RWPE1 (cell line): ENCODE measurements at regions not wholly inside any gene's neighbourhood (a gene's known extent, or its start where the extent isn't known, plus 50 kb on each side); places are given as distances from the start of the nearest gene placed in this dataset.
A peak's percentile ranks its signal among the peaks of the same experiment; 100 is the strongest.

Source experiments
- CTCF ChIA-PET: fragments of 350-600 bp; sonication (Branson Sonifier 250); formaldehyde crosslinking; extraction: SDS; loops from one replicate; lab custom pipeline; 2021; lab: Yijun Ruan, JAX
- POLR2A ChIA-PET: fragments of 400-600 bp; formaldehyde crosslinking; extraction: SDS; loops from one replicate; lab custom pipeline; 2020; ENCODE audit warnings: antibody characterized with exemption; ENCODE audit not compliant: low non-redundant PET; lab: Yijun Ruan, JAX
- DNase-seq: peaks from one replicate; pipeline ENCODE4 v3.0.0; 2012; ENCODE audit warnings: low spot score
- H3K27ac ChIP-seq: fragments of 450-650 bp; 2 replicates; pipeline ENCODE4 v1.5.1; 2017
- CTCF ChIP-seq: fragments of 450-650 bp; conservative IDR thresholded peaks from 2 replicates; pipeline ENCODE4 v1.5.1; 2017; ENCODE audit warnings: low read depth, mild to moderate bottlenecking

DNA sequence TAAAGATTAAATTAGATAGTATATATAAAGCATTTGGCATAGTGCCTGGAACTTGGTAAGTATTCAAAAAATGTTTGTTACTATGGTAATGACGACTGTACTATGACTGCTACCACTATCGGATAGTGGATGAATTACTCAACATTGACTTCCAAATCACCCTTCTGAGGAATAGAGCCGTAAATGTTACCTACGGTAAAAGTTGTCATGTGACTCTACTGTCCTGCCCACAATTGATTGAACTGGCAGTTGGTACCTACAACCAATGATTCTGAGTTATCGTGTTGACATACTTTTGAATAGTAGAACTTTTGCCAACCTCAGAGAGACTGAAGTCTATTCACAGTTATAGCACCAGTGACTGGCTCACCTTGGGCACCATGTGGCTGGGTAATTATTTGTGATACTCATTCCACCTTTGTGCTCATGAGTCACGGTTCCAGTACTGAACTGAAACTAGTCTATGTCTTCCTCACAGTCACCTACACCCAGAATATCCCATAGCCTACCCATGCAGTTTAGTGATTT is 185.5 kb upstream of the PITX2 start:
- H3K27ac ChIP-seq: no peak overlapping the region
- TF ChIP-seq CTCF: no peak
- CTCF ChIA-PET: interaction anchor here (0.6 kb wide), 1 partner anchor 89 kb away, joined by 3 read pairs; no protein-coding TSS in a partner anchor
- DNase-seq: peak; percentile 1
- POLR2A ChIA-PET: no interaction called here

DNA sequence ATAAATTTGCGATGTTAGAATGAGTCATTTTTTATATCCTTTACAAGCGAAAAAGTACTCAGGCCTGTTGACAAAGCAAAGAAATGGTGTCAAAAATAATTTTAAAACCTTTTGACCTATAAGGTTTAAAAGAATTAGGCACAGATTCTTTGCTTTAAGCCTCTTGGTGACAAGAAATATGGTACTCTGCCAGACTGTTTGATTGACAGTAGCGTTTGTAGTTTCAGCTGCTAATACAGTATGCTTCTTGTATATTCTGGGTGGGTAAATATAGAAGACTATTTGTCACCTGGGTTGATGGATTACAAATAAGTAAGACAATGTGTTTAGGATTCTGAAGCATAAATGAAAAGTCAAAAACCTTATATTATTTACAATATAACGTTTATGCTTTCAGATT is 193.1 kb upstream of the PITX2 start:
- CTCF ChIA-PET: no interaction called here
- no peak for TF ChIP-seq CTCF
- H3K27ac ChIP-seq: no peak overlapping the region
- no peak for DNase-seq
- POLR2A ChIA-PET: interaction anchor here (0.5 kb wide), 1 partner anchor 1156 kb away, joined by 3 read pairs; no protein-coding TSS in a partner anchor

- ChIA-PET POLR2A (no interaction called here), CTCF (no interaction called here)
- TF ChIP-seq CTCF: no peak
- DNase-seq: no peak
- no peak overlapping the region for H3K27ac ChIP-seq
Measured at GRCh38 chr4:110816367-110816766, 193.5 kb upstream of the PITX2 start.

DNA sequence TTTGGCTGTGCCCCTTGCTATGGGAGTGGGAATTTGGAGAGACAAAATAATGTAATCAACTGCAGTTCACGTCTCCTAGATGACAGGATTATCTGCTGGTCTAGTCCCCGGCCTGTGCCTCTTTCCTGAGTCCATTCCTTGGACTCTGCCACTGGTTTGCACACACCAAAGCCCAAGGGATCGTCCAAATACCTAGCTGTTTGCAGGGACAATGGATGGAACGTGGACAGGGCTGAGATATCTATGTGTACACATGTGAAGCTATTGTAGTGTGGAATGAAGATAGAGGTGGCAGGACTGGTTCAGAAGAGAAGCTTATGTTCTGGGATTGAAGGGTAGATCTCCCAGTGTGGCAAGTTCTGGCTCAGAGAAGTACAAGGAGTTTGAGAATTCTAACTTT is 198.3 kb upstream of the PITX2 start:
- no peak overlapping the region for H3K27ac ChIP-seq
- no peak for TF ChIP-seq CTCF
- ChIA-PET POLR2A (no interaction called here), CTCF (interaction anchor here (0.9 kb wide), 1 partner anchor 11 kb away, joined by 4 read pairs; no protein-coding TSS in a partner anchor)
- no peak for DNase-seq

GRCh38 chr4:110823251-110823650 is 200.4 kb upstream of the PITX2 start:
- DNase-seq: peak; percentile 34
- no peak for TF ChIP-seq CTCF
- ChIA-PET CTCF (interaction anchor here (0.6 kb wide), 1 partner anchor 254 kb away, joined by 4 read pairs; no protein-coding TSS in a partner anchor), POLR2A (no interaction called here)
- no peak overlapping the region for H3K27ac ChIP-seq

- CTCF ChIA-PET: interaction anchor here (0.6 kb wide), 1 partner anchor 778 kb away, joined by 3 read pairs; no protein-coding TSS in a partner anchor
- H3K27ac ChIP-seq: no peak overlapping the region
- DNase-seq: no peak
- TF ChIP-seq CTCF: no peak
- POLR2A ChIA-PET: no interaction called here
Measured at GRCh38 chr4:110824344-110824743, 201.5 kb upstream of the PITX2 start.
